Mucosa of stomach (tissue), 1 donor: ENCODE measurements at regions not wholly inside any gene's neighbourhood (a gene's known extent, or its start where the extent isn't known, plus 50 kb on each side); places are given as distances from the start of the nearest gene placed in this dataset.
A peak's percentile ranks its signal among the peaks of the same experiment; 100 is the strongest.

Experiments
- H3K27me3 ChIP-seq: one replicate; pipeline ENCODE4 v1.7.0; 2013; ENCODE audit warnings: mild to moderate bottlenecking, low read length; ENCODE audit not compliant: control insufficient read depth, insufficient read depth
- H3K36me3 ChIP-seq: one replicate; pipeline ENCODE4 v1.7.0; 2013; ENCODE audit warnings: low read length; ENCODE audit not compliant: control insufficient read depth, insufficient read depth
- H3K4me1 ChIP-seq: one replicate; pipeline ENCODE4 v1.7.0; 2013; ENCODE audit warnings: mild to moderate bottlenecking, low read length; ENCODE audit not compliant: control insufficient read depth, insufficient read depth
- H3K4me3 ChIP-seq: one replicate; pipeline ENCODE4 v1.7.0; 2013; ENCODE audit warnings: low read length
- H3K9ac ChIP-seq: one replicate; pipeline ENCODE4 v1.7.0; 2013; ENCODE audit warnings: mild to moderate bottlenecking, low read length, moderate library complexity
- H3K9me3 ChIP-seq: one replicate; pipeline ENCODE4 v1.7.0; 2013; ENCODE audit warnings: mild to moderate bottlenecking, low read length, moderate library complexity; ENCODE audit not compliant: control insufficient read depth
- donor health status: Pancreatic carcinoma.

DNA sequence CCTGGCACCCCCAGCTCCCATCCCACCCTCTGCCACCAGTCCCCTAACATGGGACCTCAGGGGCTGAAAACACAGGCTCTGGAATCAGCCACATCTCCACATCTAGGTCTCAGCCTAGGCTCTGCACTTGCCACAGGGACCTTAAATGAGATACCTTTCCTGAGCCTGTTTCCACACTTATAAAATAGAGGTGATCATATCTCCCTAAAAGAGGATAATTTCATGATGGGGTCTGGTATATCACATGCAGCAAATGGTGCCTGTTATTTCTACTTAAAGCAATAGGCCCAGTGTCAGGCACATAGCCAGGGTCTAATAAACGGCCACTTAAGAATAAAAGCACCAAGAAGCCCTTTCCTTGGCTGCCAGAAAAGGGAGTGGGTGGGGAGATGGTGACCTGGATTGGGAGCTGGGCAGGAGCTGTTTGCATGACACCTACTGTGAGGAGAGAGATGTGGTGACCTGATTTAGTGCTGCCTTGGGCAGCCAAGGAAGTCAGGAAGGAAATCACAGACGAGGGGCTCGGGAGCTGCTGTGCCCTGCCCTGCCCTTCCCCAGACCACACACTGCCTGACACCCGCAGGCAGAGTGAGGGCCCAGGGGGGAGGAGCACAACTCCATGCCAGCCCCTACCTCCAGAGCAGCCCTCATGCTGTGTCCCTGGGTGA lies 71.2 kb downstream of the IRF2BPL start:
- Histone ChIP-seq H3K27me3 (no peaks in the 10 kb centered on the region), H3K9me3 (no peaks in the 10 kb centered on the region), H3K36me3 (no peaks in the 10 kb centered on the region), H3K9ac (peak overlapping the region; percentile 43), H3K4me3 (no peak overlapping the region), H3K4me1 (peaks cover 71% of the 10 kb centered on the region)

DNA sequence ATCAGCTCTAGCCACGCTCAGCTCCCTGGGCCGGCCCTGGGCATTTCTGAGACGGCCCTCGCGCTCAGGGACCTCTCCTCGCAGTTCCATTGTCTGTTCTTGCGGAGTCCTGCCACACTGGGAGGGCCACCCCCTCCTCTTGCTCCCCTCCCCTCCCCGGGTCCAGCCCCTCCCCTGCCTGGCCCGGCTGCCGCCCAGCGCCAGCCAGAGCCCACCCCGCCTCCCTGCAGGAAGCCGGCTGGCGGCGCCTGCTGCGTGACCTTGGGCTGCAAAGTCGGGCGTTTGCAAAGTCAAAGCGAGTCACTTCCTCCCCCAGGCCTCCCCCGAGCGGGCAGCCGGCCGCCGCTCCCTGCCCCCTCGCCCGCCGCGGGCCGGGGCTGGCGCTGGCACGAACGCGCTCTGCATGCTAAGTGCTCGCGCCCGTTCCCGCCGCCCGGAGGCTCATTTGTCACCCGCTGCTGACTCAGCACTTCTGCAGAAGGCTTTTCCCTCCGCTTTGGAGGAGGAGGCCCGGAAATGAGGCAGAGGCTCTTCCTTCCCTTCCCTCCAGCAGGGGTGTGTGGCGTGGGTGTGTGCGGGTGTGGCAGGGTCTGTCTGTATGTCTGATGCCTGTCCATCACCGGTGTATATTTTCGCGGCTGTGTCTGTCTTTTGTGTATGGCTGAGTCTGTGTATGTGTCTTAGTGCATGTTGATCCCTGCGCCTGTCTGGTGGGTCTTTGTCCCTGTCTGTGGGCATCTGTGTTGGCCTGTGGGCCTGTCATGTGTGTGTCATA lies 72.0 kb downstream of the IRF2BPL start:
- H3K9me3 ChIP-seq: no peaks in the 10 kb centered on the region
- no peaks in the 10 kb centered on the region for H3K27me3 ChIP-seq
- peak overlapping the region; percentile 43 for H3K9ac ChIP-seq
- peaks cover 64% of the 10 kb centered on the region for H3K4me1 ChIP-seq
- no peaks in the 10 kb centered on the region for H3K36me3 ChIP-seq
- H3K4me3 ChIP-seq: no peak overlapping the region

DNA sequence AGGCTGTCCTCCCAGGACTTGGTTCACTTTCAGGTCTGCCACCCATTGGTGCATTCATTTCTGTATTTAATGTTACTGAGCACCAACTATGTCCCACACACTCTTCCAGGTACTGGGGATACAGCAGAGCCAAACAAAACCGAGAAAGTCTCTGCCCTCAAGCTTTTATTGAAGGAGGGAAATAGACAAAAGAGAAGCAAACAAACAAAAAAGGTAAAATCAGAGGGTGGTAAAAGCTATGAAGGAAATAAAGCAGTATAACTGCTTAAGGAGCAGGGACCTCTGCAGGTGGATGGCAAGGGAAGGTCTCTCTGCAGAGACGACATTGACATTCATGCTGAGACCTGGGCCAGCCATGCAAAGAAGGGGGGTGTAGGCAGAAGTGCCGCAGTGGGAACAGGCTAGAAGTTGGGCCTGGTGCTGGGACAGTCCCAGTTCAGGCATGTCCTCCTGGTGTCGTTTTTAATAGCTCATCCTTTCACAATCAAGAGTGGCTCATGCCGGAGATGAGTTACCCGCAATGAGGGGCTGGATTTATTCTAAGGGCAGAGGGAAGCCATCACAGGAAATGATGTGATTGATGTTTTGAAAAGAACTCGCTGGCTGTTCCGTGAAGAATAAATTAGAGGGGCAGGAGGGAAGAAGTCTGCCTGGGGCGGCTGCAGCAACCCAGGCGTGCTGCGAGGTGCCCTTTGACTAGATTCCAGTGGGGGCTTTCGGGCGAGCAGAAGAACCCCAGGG lies 72.8 kb downstream of the IRF2BPL start:
- Histone ChIP-seq H3K4me1 (peaks cover 60% of the 10 kb centered on the region), H3K36me3 (no peaks in the 10 kb centered on the region), H3K27me3 (no peaks in the 10 kb centered on the region), H3K9me3 (no peaks in the 10 kb centered on the region), H3K9ac (peak overlapping the region; percentile 43), H3K4me3 (no peak overlapping the region)

DNA sequence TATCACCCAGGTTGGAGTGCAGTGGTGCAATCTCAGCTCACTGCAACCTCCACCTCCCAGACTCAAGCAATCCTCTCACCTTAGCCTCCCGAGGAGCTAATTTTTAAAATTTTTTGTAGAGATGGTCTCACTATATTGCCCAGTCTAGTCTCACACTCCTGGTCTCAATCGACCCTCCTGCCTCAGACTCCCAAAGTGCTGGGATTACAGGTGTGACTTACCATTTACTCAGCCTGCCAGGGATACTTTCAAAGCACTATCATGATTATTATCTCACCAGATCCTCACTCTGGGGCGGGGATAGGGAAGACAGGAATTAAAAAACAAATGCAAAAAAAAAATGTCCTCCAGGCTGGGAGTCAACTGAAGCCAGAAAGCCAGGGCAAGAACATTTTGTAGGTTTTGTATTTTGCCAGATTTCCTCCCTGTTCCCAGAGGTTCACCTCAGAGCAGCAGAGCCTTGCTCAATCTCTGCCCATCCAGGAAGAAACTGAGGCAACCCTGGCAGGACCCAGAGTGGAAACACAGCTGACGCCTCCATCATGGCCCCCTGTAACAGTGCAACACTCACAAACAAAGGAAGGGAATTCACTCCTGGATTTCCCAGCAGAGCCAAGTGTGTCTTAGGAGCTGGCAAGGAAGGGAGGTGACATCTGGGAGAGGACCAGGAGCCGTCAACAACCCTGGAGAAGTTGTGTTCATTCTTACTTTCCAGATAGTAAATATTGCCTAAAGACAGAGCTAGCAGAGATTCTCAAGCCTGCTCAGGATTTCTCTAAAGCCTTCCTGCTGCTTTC lies 73.9 kb downstream of the IRF2BPL start:
- H3K4me1 ChIP-seq: peaks cover 60% of the 10 kb centered on the region
- H3K9me3 ChIP-seq: no peaks in the 10 kb centered on the region
- no peaks in the 10 kb centered on the region for H3K36me3 ChIP-seq
- no peaks in the 10 kb centered on the region for H3K27me3 ChIP-seq
- no peak overlapping the region for H3K4me3 ChIP-seq
- no peak overlapping the region for H3K9ac ChIP-seq

DNA sequence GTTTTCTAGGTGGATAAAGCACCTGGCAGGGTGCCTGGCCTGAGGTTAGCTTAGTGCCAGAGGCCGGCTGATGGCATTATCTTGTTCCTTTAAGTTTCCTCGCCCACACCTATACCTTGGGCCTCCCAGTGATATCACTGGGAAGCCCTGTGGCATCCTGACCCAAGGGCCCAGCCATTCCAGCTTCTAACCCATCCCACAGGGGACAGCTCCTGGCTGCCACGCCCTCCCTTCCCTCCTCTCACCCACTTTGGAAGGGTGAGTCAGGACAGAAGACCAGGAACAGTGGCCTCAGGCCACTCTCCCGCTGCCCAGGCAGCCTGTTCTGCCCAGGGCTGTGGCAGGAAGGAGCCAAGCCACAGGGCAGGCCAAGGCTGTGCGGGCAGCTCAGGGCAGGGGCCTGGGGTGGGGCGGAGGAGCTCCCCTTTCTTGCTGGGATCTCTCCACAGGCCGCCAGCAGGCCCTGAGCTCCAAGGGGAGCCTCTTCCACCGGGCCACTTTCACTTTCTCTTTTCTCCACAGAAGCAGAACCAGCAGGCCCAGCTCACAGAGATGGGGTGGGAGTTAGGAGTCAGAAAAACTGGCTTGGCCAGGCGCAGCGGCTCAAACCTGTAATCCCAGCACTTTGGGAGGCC lies 75.1 kb downstream of the IRF2BPL start:
- Histone ChIP-seq H3K9ac (peak overlapping the region; percentile 86), H3K9me3 (no peaks in the 10 kb centered on the region), H3K27me3 (no peaks in the 10 kb centered on the region), H3K4me3 (no peak overlapping the region), H3K4me1 (peaks cover 53% of the 10 kb centered on the region), H3K36me3 (no peaks in the 10 kb centered on the region)

DNA sequence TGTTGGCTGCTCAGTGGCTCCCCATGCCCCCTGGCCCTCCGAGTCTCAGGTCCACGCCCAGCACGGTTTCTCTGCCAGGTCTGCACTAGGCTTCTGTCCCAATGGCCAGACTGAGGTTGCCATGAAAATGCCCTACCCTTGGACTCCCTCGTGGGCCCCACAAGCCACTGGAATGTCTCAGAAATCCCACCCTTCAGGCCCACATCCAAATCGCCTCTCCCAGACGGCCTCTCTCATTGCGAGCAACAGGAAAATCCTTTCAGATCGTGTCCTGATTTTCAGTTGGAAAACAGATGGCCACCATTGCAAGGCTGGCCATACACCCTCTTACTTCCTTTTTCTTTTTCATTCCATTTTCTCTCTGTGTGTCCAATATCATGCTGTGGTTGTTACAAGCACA lies 77.3 kb downstream of the IRF2BPL start:
- Histone ChIP-seq H3K36me3 (no peaks in the 10 kb centered on the region), H3K4me1 (peaks cover 51% of the 10 kb centered on the region), H3K9me3 (no peaks in the 10 kb centered on the region), H3K9ac (no peak overlapping the region), H3K27me3 (no peaks in the 10 kb centered on the region), H3K4me3 (no peak overlapping the region)

DNA sequence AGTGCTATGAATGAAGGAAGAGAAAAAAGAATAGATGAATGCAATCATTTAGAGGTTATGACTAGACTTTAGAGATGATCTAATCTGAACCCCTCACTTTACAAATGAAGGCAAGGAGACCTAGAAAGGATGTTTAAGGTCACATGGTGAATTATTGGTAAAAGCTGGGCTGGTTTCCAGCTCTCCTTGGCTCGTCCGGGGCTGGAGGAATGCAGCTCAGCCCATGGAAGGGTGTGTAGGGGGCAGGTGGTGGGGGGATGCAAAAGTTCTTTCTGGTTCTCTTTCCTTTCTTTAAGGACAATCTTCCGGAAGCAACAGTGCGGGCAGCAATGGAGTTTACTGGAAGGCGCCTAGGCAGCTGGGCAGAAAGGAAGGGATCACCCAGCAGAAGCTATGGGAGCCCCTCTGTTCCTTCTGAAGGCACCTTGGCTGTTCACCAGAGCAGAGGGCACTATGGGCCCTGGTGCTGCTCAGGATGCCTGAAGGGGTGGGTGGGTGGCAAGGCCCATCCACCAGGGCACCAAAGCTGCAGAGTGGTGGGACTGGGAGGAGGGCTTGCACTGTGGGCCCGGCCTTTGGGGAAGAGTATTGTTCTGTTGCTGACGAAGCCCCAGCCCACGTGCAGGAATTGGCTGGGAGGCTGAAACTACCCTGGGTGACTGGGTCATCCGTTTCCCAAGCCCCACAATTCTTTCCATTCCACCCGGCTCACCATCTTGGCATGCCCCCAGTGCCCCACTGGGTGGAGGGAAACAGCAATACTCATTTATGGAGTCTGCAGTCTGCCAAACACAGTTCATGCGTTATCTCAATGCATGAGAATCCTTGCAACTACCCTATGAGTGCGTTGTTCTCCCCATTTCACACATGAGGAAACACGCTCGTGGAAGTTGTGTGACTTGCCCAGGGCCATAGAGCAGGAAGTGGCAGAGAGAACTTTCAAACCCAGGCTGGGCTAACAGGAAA lies 78.2 kb downstream of the IRF2BPL start:
- no peak overlapping the region for H3K4me3 ChIP-seq
- peaks cover 44% of the 10 kb centered on the region for H3K4me1 ChIP-seq
- no peaks in the 10 kb centered on the region for H3K9me3 ChIP-seq
- no peak overlapping the region for H3K9ac ChIP-seq
- H3K36me3 ChIP-seq: no peaks in the 10 kb centered on the region
- H3K27me3 ChIP-seq: no peaks in the 10 kb centered on the region

DNA sequence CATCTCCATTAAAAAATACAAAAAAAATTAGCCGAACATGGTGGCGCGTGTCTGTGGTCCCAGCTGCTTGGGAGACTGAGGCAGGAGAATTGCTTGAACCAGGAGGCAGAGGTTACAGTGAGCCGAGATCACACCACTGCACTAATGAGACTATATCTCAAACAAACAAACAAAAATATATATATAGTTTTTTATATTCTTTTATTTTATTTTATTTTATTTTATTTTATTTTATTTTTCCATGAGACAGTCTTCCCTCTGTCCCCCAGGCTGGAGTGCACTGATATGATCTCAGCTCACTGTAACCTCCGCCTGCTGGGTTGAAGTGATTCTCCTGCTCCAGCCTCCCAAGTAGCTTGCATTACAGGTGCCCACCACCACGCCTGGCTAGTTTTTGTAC lies 79.5 kb downstream of the IRF2BPL start:
- Histone ChIP-seq H3K9ac (no peak overlapping the region), H3K36me3 (no peaks in the 10 kb centered on the region), H3K27me3 (no peaks in the 10 kb centered on the region), H3K4me1 (peaks cover 31% of the 10 kb centered on the region), H3K9me3 (no peaks in the 10 kb centered on the region), H3K4me3 (no peak overlapping the region)

DNA sequence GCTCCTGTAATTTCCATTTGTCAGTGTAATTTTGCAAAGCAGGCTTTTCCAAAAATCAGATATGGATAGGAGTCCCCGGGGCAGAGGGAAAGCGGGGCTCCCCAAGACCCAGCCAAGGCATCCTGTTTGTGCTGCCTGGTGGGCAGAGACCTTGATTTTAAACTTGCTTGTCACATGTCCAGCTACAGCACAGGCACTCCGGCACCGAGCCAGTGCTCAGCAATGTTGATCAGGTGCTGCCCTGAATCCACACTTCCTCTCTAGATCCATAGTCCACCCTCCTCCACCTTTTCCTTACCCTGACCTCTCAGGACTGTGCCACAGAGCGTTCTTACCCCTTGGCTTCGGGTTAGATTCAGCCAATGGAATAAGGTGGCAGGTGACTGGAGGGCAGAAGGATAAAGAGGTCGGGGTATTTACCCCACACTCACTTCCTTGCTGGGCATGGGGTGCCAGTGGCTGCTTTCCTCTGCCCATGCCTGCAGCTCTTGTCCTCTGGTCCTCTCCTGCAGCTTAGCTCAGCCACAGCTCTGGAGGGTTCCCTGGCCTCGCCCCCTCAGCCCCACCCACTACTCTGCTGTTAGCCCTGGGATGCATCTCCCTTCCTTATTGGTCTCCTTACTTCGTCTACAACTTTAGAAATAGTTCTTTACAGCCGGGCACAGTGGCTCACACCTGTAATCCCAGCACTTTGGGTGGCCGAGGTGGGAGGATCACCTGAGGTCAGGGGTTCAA lies 80.1 kb downstream of the IRF2BPL start:
- peaks cover 25% of the 10 kb centered on the region for H3K4me1 ChIP-seq

DNA sequence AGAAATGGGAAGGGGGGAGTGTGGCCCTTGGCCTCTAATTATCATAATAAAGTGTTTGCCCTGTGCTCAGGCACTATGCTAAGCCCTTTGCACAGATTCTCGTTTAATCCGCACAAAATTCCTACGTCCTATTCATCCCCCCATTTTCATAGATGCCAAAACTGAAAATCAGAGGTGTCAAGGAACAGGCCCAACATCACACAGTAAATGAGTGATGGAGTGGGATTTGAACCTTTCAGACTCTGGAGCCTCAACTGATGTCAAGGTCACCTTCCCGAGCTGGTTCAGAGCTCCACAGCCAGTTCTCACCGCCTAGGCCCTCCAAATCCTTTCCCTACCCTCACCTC lies 80.7 kb downstream of the IRF2BPL start:
- H3K4me3 ChIP-seq: no peak overlapping the region
- no peaks in the 10 kb centered on the region for H3K27me3 ChIP-seq
- H3K9ac ChIP-seq: no peak overlapping the region
- H3K9me3 ChIP-seq: no peaks in the 10 kb centered on the region
- peaks cover 21% of the 10 kb centered on the region for H3K4me1 ChIP-seq
- H3K36me3 ChIP-seq: no peaks in the 10 kb centered on the region

More for the DNA sequence above, 80.1 kb downstream of the IRF2BPL start:
- Histone ChIP-seq H3K4me3 (no peak overlapping the region), H3K27me3 (no peaks in the 10 kb centered on the region), H3K36me3 (no peaks in the 10 kb centered on the region), H3K9ac (no peak overlapping the region), H3K9me3 (no peaks in the 10 kb centered on the region)
